DND-41 (cell line): ENCODE measurements at regions not wholly inside any gene's neighbourhood (a gene's known extent, or its start where the extent isn't known, plus 50 kb on each side); places are given as distances from the start of the nearest gene placed in this dataset.

Source experiments
- CTCF ChIP-seq: IDR thresholded peaks from 2 replicates; pipeline ENCODE4 v1.5.1; 2012; ENCODE audit warnings: borderline replicate concordance, low read length, moderate library complexity, mild to moderate bottlenecking; ENCODE audit not compliant: poor library complexity, severe bottlenecking; ENCODE audit errors: extremely low read depth
- EZH2 ChIP-seq: IDR thresholded peaks from 3 replicates; pipeline ENCODE4 v1.6.1; 2012; ENCODE audit warnings: borderline replicate concordance, low read depth, mild to moderate bottlenecking, moderate library complexity, low read length, inconsistent platforms; ENCODE audit not compliant: severe bottlenecking

- TF ChIP-seq CTCF (no peak), EZH2 (no peak)
These were observed 588.8 kb upstream of the PSMD7 start for GRCh38 chr16:73707863-73708262.
